IPS-18a (cell line): ENCODE measurements at regions not wholly inside any gene's neighbourhood (a gene's known extent, or its start where the extent isn't known, plus 50 kb on each side); places are given as distances from the start of the nearest gene placed in this dataset.

Experiments used
- H3K27ac ChIP-seq: one replicate; pipeline ENCODE4 v1.5.1; 2013; ENCODE audit warnings: low read length
- H3K27me3 ChIP-seq: one replicate; pipeline ENCODE4 v1.6.1; 2013; ENCODE audit warnings: mild to moderate bottlenecking, low read length; ENCODE audit not compliant: control insufficient read depth, insufficient read depth
- H3K36me3 ChIP-seq: one replicate; pipeline ENCODE4 v1.6.1; 2013; ENCODE audit warnings: low read depth, low read length; ENCODE audit not compliant: control insufficient read depth
- H3K4me1 ChIP-seq: one replicate; pipeline ENCODE4 v1.6.1; 2013; ENCODE audit warnings: low read depth, low read length; ENCODE audit not compliant: control insufficient read depth
- H3K4me3 ChIP-seq: one replicate; pipeline ENCODE4 v1.5.1; 2013; ENCODE audit warnings: low read length
- H3K9ac ChIP-seq: one replicate; pipeline ENCODE4 v1.6.1; 2013; ENCODE audit warnings: mild to moderate bottlenecking, low read length, moderate library complexity
- H3K9me3 ChIP-seq: one replicate; pipeline ENCODE4 v1.6.1; 2013; ENCODE audit warnings: low read depth, low read length; ENCODE audit not compliant: control insufficient read depth

- Histone ChIP-seq H3K27ac (no peak overlapping the region), H3K36me3 (no peaks in the 10 kb centered on the region), H3K9ac (no peak overlapping the region), H3K9me3 (peaks cover 3% of the 10 kb centered on the region), H3K4me1 (peaks cover 7% of the 10 kb centered on the region), H3K27me3 (no peaks in the 10 kb centered on the region), H3K4me3 (no peak overlapping the region)
Measured at GRCh38 chr10:44697116-44697515, 214.0 kb upstream of the TMEM72 start.

- Histone ChIP-seq H3K27me3 (no peaks in the 10 kb centered on the region), H3K27ac (no peak overlapping the region), H3K9ac (no peak overlapping the region), H3K4me1 (no peaks in the 10 kb centered on the region), H3K9me3 (peaks cover 6% of the 10 kb centered on the region), H3K36me3 (no peaks in the 10 kb centered on the region), H3K4me3 (no peak overlapping the region)
Measured at GRCh38 chr10:44702531-44702930, 208.6 kb upstream of the TMEM72 start.

- H3K27me3 ChIP-seq, result no peaks in the 10 kb centered on the region
- H3K27ac ChIP-seq, result no peak overlapping the region
- H3K9ac ChIP-seq, result no peak overlapping the region
- no peaks in the 10 kb centered on the region for H3K36me3 ChIP-seq
- peaks cover 6% of the 10 kb centered on the region for H3K9me3 ChIP-seq
- H3K4me1 ChIP-seq, result no peaks in the 10 kb centered on the region
- H3K4me3 ChIP-seq, result no peak overlapping the region
Measured at GRCh38 chr10:44703241-44704155, 207.6 kb upstream of the TMEM72 start.

- Histone ChIP-seq H3K9me3 (peaks cover 6% of the 10 kb centered on the region), H3K9ac (no peak overlapping the region), H3K36me3 (no peaks in the 10 kb centered on the region), H3K4me3 (no peak overlapping the region), H3K27me3 (no peaks in the 10 kb centered on the region), H3K4me1 (no peaks in the 10 kb centered on the region), H3K27ac (no peak overlapping the region)
Measured at GRCh38 chr10:44704616-44705015, 206.5 kb upstream of the TMEM72 start.

- no peaks in the 10 kb centered on the region for H3K4me1 ChIP-seq
- H3K9ac ChIP-seq, result no peak overlapping the region
- H3K27me3 ChIP-seq, result no peaks in the 10 kb centered on the region
- H3K9me3 ChIP-seq, result peaks cover 3% of the 10 kb centered on the region
- H3K4me3 ChIP-seq, result no peak overlapping the region
- no peaks in the 10 kb centered on the region for H3K36me3 ChIP-seq
- no peak overlapping the region for H3K27ac ChIP-seq
Measured at GRCh38 chr10:44706745-44707144, 204.4 kb upstream of the TMEM72 start.

GRCh38 chr10:44713307-44713706 lies 197.8 kb upstream of the TMEM72 start:
- H3K4me1 ChIP-seq, result no peaks in the 10 kb centered on the region
- no peak overlapping the region for H3K9ac ChIP-seq
- no peaks in the 10 kb centered on the region for H3K36me3 ChIP-seq
- H3K4me3 ChIP-seq, result no peak overlapping the region
- H3K27me3 ChIP-seq, result no peaks in the 10 kb centered on the region
- H3K9me3 ChIP-seq, result no peaks in the 10 kb centered on the region
- H3K27ac ChIP-seq, result no peak overlapping the region

GRCh38 chr10:44714451-44714850 lies 196.7 kb upstream of the TMEM72 start:
- Histone ChIP-seq H3K27me3 (no peaks in the 10 kb centered on the region), H3K27ac (no peak overlapping the region), H3K9ac (no peak overlapping the region), H3K36me3 (no peaks in the 10 kb centered on the region), H3K4me1 (no peaks in the 10 kb centered on the region), H3K4me3 (no peak overlapping the region), H3K9me3 (no peaks in the 10 kb centered on the region)

- no peaks in the 10 kb centered on the region for H3K27me3 ChIP-seq
- no peaks in the 10 kb centered on the region for H3K4me1 ChIP-seq
- H3K4me3 ChIP-seq, result no peak overlapping the region
- no peaks in the 10 kb centered on the region for H3K9me3 ChIP-seq
- H3K27ac ChIP-seq, result no peak overlapping the region
- no peaks in the 10 kb centered on the region for H3K36me3 ChIP-seq
- H3K9ac ChIP-seq, result no peak overlapping the region
Measured at GRCh38 chr10:44715136-44715535, 196.0 kb upstream of the TMEM72 start.

- Histone ChIP-seq H3K27me3 (no peaks in the 10 kb centered on the region), H3K9ac (no peak overlapping the region), H3K4me1 (no peaks in the 10 kb centered on the region), H3K27ac (no peak overlapping the region), H3K9me3 (no peaks in the 10 kb centered on the region), H3K36me3 (no peaks in the 10 kb centered on the region), H3K4me3 (no peak overlapping the region)
Measured at GRCh38 chr10:44716470-44717015, 194.6 kb upstream of the TMEM72 start.

GRCh38 chr10:44723082-44723481 lies 188.1 kb upstream of the TMEM72 start:
- H3K4me1 ChIP-seq, result no peaks in the 10 kb centered on the region
- H3K27me3 ChIP-seq, result no peaks in the 10 kb centered on the region
- no peaks in the 10 kb centered on the region for H3K36me3 ChIP-seq
- no peak overlapping the region for H3K27ac ChIP-seq
- H3K9me3 ChIP-seq, result no peaks in the 10 kb centered on the region
- no peak overlapping the region for H3K4me3 ChIP-seq
- no peak overlapping the region for H3K9ac ChIP-seq

- no peaks in the 10 kb centered on the region for H3K4me1 ChIP-seq
- no peak overlapping the region for H3K9ac ChIP-seq
- no peaks in the 10 kb centered on the region for H3K36me3 ChIP-seq
- H3K27ac ChIP-seq, result no peak overlapping the region
- H3K27me3 ChIP-seq, result no peaks in the 10 kb centered on the region
- H3K9me3 ChIP-seq, result no peaks in the 10 kb centered on the region
- no peak overlapping the region for H3K4me3 ChIP-seq
Measured at GRCh38 chr10:44723619-44724325, 187.4 kb upstream of the TMEM72 start.
